Left colon (tissue), 2 donors: ENCODE measurements at regions not wholly inside any gene's neighbourhood (a gene's known extent, or its start where the extent isn't known, plus 50 kb on each side); places are given as distances from the start of the nearest gene placed in this dataset.
"Not testable (repeated sequence)": the region's sequence is repeated elsewhere in the genome, so short reads cannot be mapped to it uniquely, and the experiment has no call there.

Source experiments
- ATAC-seq: fragments of 200-7000 bp; cut with Tn5 transposase; one replicate; pipeline ENCODE4 v1.9.1; 2020; ENCODE audit warnings: mild to moderate bottlenecking, moderate library complexity
- DNase-seq, 2 donors: peaks; one replicate each; pipeline ENCODE4 v3.0.0-alpha.2; 2020
- intact Hi-C, 2 donors: fragments of 100-400 bp; cut with DNase I in 1 of 2; cut with micrococcal nuclease in 1 of 2; formaldehyde crosslinking; loops; one replicate each; pipeline versions ENCODE4 v1.11.2 to v1.14.0; 2022; cut with DNase I, micrococcal nuclease
- donor health status: DM: no; HTN: no; CAD: no.
- donor health status: DM: yes; HTN: yes; CAD: no.

GRCh38 chr1:96865731-96866685, 144.4 kb downstream of the PTBP2 start:
- DNase-seq, result no peak

DNA sequence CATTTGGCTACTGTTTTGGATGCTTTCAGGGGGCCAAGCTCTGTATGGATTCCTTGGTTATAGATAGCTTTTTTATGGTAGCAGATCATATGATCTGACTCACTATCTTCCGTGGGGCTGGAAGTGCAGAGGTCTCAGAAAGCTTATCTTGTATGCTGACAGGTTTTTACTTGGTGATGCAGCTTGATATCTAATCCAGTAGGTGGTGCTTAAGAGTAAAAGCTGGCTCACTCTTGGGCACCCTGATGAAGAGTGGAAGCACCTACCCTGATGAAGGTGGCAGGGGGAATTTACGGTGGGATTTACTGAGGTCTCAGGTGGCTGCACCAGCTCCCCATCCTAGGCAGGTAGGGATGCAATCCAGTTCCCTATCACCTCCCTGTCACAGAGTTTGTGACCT, 151.2 kb downstream of the PTBP2 start:
- DNase-seq (no peak), ATAC-seq (no peak)
- intact Hi-C loops, result no loop called here

More at GRCh38 chr1:96865731-96866685, 144.4 kb downstream of the PTBP2 start:
- intact Hi-C loops, result no loop called here
- ATAC-seq, result no peak

DNA sequence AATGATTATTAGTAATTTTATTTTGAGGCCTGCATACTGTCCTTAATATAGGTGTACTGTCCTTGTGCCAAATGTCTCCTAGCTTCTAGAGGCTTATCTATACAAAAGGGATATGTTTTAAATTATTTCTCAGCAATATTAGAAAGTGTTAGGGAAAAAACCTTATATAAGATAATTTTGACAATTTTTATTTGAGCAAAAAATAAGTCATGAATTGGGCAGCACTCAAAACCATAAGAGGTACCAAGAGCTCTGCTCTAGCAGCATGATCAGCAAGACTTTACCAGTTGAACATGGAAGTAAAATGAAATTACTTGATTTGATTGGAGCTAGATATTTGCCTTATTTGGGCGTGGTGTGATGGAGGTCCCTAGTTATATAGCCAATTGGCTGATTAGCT, 157.1 kb downstream of the PTBP2 start:
- ATAC-seq, result no peak
- intact Hi-C loops, result no loop called here
- no peak for DNase-seq

DNA sequence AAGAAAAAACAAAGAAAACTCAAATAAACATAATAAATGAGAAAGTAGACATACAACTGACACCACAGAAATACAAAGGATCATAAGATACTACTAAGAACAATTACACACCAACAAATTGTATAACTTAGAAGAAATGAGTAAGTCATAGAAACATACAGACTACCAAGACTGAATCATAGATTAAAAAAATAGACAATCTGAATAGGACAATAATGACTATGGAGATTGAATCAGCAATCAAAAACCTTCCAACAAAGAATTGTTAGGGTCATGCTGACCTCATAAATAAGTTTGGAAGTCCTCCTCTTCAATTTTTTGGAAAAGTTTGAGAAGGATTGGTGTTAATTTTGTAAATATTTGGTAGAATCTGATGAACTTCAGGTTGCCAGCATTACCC, 159.0 kb downstream of the PTBP2 start:
- ATAC-seq (no peak), DNase-seq (no peak)
- intact Hi-C loops, result no loop called here

DNA sequence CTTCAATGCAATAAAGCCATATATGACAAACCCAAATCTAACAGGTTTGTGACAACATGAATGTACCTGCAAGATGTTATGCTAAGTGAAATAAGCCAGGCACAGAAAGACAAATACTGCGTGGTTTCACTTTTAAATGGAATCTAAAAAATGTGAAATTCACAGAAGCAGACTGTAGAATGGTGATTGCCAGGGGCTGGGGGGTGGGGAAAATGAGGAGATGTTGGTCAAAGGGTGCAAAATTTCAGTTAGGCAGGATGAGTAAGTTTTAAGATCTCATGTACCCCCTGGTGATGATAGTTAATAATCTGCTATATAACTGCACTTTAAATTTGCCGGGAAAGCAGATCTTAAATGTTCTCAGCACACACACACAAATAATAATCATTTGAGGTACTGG, 160.5 kb downstream of the PTBP2 start:
- DNase-seq (no peak), ATAC-seq (no peak)
- intact Hi-C loops, result no loop called here

DNA sequence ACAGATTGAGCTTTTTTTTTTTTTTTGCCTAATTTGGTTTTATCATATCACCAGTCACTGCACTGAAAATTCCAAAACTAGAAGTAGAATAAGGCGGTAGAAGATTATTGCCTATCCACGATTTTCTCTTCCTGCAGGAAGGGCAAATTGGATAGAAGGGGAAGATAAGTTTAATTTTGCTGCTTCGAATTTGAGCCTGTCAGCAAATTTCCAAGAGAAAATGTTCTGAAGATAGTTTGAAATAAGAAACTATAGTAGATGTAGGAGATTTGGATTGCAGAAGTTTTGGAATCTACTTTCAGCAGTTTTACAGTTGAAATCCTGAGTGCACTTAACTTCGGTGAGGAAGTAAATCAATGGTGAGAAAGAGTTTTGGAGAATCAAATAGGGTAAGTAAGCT, 164.9 kb downstream of the PTBP2 start:
- intact Hi-C loops, result no loop called here
- no peak for DNase-seq
- no peak for ATAC-seq

DNA sequence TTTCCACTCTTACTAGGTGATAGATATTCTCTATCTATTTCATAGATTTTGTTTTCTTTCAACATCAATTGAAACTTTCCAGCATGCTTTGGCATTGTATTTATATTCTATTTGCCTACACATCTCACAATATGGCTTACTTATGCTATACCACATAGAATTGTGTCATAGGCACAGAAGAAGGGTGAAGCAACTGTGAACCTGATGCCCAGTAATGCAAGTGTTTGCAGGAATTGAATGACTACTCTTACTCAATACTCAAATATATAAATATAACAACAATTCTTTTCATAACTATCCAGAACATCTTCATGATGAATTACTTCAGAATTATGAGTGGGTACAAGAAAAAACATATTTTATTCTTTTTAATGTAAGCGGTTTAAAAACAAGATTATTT, 165.9 kb downstream of the PTBP2 start:
- no peak for DNase-seq
- no peak for ATAC-seq
- intact Hi-C loops, result no loop called here

DNA sequence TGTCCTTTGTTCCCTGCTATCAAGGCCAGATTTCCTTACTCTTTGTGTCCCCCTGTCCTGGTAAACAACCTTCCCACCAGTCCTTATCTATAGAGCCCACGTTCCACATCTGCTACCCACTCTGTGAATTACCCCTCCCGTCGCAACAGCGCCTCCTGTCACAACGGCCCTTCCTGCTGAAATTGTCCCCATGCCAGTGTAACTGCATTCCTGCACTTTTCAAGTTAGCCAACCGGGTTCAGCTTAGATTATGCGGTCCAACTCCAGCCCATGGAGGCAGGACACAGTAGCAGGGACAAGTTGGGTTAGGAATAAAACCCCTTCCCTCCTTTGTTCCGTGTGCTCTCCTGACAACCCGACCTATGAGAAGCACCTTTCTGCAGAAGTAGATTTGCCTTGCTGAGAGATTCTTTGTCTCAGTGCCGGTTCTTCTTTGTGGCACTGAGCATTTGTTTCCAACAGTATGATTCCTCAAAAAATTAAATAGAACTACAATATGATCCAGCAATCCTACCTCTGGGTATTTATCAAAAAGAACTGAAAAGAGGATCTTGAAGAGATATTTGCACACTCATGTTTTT, 180.3 kb downstream of the PTBP2 start:
- ATAC-seq, result no peak
- DNase-seq, result no peak
- intact Hi-C loops, result no loop called here

GRCh38 chr1:96912248-96912647, 190.7 kb downstream of the PTBP2 start:
- intact Hi-C loops, result no loop called here
- no peak for ATAC-seq
- no peak for DNase-seq

- not testable (repeated sequence) for ATAC-seq
Observed at GRCh38 chr1:96915701-96916100, 194.1 kb downstream of the PTBP2 start.

GRCh38 chr1:96918406-96918805, 196.8 kb downstream of the PTBP2 start:
- ATAC-seq (no peak), DNase-seq (no peak)
- intact Hi-C loops, result no loop called here

More at GRCh38 chr1:96915701-96916100, 194.1 kb downstream of the PTBP2 start:
- DNase-seq, intact Hi-C loops: not testable (repeated sequence)

DNA sequence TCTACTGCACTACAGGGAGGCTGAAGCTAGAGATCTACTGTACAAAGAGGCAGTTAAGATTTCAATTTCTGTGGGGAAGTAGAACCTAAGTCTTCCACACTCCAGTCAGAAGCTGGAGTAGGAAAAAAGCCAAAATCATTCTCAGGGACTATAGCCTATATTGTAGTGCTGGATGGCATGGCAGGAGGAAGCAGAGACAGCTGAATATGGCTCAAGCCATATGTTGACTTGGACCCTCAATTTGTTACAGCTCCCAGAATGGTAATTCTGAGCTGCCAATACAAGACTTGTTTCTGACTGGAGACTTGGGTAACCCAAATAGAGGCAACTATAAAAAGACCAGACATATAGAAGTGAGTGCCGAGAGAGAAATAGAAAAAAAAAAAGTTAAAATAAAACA, 200.6 kb downstream of the PTBP2 start:
- no peak for DNase-seq
- intact Hi-C loops, result no loop called here
- no peak for ATAC-seq

- ATAC-seq (no peak), DNase-seq (no peak)
- intact Hi-C loops, result no loop called here
Observed at GRCh38 chr1:96923753-96924152, 202.2 kb downstream of the PTBP2 start.

- ATAC-seq (no peak), DNase-seq (no peak)
- intact Hi-C loops, result no loop called here
Observed at GRCh38 chr1:96926176-96926575, 204.6 kb downstream of the PTBP2 start.

GRCh38 chr1:96927125-96927524, 205.5 kb downstream of the PTBP2 start:
- DNase-seq (no peak), ATAC-seq (no peak)
- intact Hi-C loops, result no loop called here

GRCh38 chr1:96931136-96931535, 209.6 kb downstream of the PTBP2 start:
- intact Hi-C loops, result no loop called here
- DNase-seq (no peak), ATAC-seq (no peak)

GRCh38 chr1:96934282-96934681, 212.7 kb downstream of the PTBP2 start:
- ATAC-seq, result no peak
- intact Hi-C loops, result no loop called here
- no peak for DNase-seq

DNA sequence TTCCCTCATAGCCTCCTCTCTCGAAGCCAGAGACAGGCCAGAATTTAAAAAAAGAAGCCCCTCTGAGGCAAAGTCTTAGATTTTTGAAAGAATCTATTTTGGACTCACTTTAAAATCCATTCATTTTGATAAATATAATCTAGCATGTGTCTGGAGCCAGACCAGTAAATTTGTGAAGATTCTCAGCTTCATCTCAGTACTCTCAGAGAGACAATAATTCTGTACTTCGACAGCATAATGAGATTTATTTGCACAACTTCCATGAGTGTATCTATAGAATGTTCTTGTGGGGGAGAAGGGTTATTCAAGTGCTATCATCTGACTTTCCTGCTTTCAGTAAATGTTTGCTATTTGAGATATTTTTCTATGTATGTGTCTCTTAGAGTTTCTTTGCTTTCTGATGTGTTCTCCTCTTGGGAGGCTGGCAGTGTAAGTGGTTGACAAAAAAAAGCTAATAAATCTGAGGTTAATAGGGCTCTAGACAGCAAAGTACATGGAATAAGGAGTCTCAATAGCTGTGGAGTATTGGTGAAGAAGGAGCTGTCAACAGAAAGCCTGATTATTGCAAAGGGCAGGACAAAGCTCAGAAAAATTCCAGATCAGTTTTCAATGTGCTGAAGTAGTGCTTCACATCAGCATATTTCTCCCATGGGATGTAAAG, 223.0 kb downstream of the PTBP2 start:
- no peak for ATAC-seq

GRCh38 chr1:96945509-96946084, 224.0 kb downstream of the PTBP2 start:
- ATAC-seq, result no peak
- DNase-seq, result no peak
- intact Hi-C loops, result no loop called here

More for the DNA sequence above, 223.0 kb downstream of the PTBP2 start:
- DNase-seq, result no peak
- intact Hi-C loops, result no loop called here
